ENCODE measurements at regions not wholly inside any gene's neighbourhood (a gene's known extent, or its start where the extent isn't known, plus 50 kb on each side); places are given as distances from the start of the nearest gene placed in this dataset.

DNA sequence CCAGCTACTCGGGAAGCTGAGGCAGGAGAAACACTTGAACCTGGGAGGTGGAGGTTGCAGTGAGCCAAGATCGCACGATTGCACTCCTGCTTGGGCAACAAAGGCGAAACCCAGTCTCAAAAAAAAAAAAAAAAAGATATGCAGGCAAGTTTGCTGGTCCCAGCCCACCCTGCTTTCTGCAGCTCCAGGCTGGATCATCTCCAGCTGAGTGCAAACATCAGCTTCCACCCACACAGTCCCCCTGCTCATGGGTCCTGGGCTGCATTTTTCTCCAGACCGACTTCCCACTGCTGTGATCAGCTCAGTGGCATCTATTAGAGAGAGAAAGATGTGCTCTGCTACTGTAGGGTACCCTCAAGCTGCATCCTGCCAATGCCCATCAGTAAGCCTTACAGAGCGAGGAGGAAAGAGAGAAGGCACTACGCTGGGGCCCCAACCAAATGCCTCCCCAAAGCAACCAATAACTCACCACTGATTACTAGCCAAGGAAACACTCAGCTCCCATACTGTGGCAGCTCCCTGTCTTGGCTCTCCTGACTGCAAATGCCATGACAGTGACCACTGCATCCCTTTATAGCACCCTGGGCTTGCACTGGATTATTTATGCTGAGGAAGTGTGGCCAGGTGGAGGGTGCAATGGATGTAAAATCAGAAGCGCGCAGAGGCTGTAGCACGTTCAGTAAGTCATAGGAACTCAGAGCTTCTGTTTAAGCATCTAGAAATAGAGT is 170.9 kb upstream of the ZNF507 start:
- TF ChIP-seq, protein P1, sequence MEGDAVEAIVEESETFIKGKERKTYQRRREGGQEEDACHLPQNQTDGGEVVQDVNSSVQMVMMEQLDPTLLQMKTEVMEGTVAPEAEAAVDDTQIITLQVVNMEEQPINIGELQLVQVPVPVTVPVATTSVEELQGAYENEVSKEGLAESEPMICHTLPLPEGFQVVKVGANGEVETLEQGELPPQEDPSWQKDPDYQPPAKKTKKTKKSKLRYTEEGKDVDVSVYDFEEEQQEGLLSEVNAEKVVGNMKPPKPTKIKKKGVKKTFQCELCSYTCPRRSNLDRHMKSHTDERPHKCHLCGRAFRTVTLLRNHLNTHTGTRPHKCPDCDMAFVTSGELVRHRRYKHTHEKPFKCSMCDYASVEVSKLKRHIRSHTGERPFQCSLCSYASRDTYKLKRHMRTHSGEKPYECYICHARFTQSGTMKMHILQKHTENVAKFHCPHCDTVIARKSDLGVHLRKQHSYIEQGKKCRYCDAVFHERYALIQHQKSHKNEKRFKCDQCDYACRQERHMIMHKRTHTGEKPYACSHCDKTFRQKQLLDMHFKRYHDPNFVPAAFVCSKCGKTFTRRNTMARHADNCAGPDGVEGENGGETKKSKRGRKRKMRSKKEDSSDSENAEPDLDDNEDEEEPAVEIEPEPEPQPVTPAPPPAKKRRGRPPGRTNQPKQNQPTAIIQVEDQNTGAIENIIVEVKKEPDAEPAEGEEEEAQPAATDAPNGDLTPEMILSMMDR (IDR thresholded peaks at IDR 0.05; ENCODE audit: insufficient read depth, low read length) = no peak
- TF ChIP-seq POLR2AphosphoS5 (IDR thresholded peaks at IDR 0.05; ENCODE audit: low read depth) = no peak
- no peak for TF ChIP-seq GABPA (IDR thresholded peaks at IDR 0.05; ENCODE audit: low read depth)

All from HL-60 (cell line).